ENCODE measurements at regions not wholly inside any gene's neighbourhood (a gene's known extent, or its start where the extent isn't known, plus 50 kb on each side); places are given as distances from the start of the nearest gene placed in this dataset.

DNA sequence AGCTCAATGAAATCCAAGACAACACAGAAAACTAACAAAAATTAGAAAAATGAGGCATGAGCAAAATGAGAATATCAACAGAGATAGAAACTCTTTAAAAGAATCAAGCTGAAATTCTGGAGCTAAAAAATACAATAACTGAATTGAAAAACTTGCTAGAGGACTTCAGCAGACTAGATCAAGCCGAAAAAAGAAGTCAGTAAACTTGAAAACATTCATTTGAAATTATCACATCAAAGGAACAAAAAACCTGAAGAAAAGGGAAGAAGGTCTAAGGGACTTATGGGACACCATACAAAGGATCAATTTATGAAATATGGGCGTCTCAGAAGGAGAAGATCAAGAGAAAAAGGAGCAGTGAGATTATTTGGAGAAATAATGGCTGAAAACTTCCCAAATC is 131.3 kb downstream of the PTCHD1 start:
- Mint-ChIP-seq H3K4me3 (no peak overlapping the region), H3K27me3 (ENCODE audit: low read depth in 3 of 3) (no peaks in the 10 kb centered on the region), H3K27ac (no peak overlapping the region), H3K9me3 (peaks cover 2 to 22% (median 7%) of the 10 kb centered on the region in 7 donors), H3K4me1 (no peaks in the 10 kb centered on the region), H3K36me3 (no peaks in the 10 kb centered on the region)
- DNase-seq = no peak
- Histone ChIP-seq H3K4me3 (replicated peaks in 1 of 3; ENCODE audit: low read depth in 2 of 3, low read length in 3 of 3) (no peak overlapping the region), H2AFZ (ENCODE audit: insufficient read depth, low read depth, low read length, poor library complexity, severe bottlenecking) (no peak overlapping the region), H3K27me3 (ENCODE audit: control insufficient read depth in 2 of 2, insufficient read depth in 2 of 2, low read length in 2 of 2) (no peaks in the 10 kb centered on the region), H3K79me2 (ENCODE audit: insufficient read depth, low read length) (no peaks in the 10 kb centered on the region), H3K9ac (ENCODE audit: insufficient read depth, low read length, poor library complexity, severe bottlenecking) (no peak overlapping the region), H3K4me2 (replicated peaks; ENCODE audit: extremely low read depth, low read length, poor library complexity, severe bottlenecking) (no peak overlapping the region), H3K9me3 (replicated peaks in 1 of 2; ENCODE audit: control insufficient read depth in 1 of 2, insufficient read depth in 1 of 2, low read length in 2 of 2) (peaks cover 0 to 26% of the 10 kb centered on the region in 2 donors), H3K36me3 (replicated peaks in 1 of 2; ENCODE audit: control insufficient read depth in 1 of 2, insufficient read depth in 2 of 2, low read length in 2 of 2) (no peaks in the 10 kb centered on the region), H3K27ac (ENCODE audit: low read depth in 1 of 2, low read length in 2 of 2) (no peak overlapping the region), H4K20me1 (ENCODE audit: insufficient read depth, low read length) (no peaks in the 10 kb centered on the region), H3K4me1 (ENCODE audit: control insufficient read depth in 1 of 2, insufficient read depth in 2 of 2, low read length in 2 of 2) (no peaks in the 10 kb centered on the region)
- intact Hi-C loops (cut with micrococcal nuclease) = no loop called here
- TF ChIP-seq CTCF (IDR thresholded peaks at IDR 0.05) = no peak
- WGBS (ENCODE audit: insufficient coverage) = no CpG with 5 or more reads among the region's 2 CpGs

DNA sequence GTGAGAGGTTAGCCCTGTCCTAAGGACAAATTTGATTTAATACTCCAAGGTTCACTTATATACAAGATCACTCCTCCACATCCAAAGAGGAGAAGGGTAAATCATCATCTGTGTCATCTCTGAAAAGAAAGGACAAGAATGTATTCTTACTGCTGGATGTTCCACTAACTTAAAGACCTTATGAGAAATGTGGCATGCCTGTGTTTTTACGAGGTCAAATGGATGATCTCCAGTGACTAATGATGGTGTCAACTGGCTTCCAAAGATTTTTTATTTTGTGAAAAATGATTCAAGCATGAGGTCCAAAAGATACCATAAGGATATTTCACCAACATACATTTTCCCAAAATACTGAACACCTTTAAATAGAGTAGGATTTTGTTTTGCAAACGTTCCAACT is 143.4 kb downstream of the PTCHD1 start:
- H3K4me3 Mint-ChIP-seq = no peak overlapping the region
- peaks cover 0 to 2% (median 0%) of the 10 kb centered on the region in 3 donors for H3K27me3 Mint-ChIP-seq (ENCODE audit: low read depth in 3 of 3)
- H3K36me3 Mint-ChIP-seq = no peaks in the 10 kb centered on the region
- Histone ChIP-seq H3K79me2 (ENCODE audit: insufficient read depth, low read length) (no peaks in the 10 kb centered on the region), H4K20me1 (ENCODE audit: insufficient read depth, low read length) (no peaks in the 10 kb centered on the region), H2AFZ (ENCODE audit: insufficient read depth, low read depth, low read length, poor library complexity, severe bottlenecking) (no peak overlapping the region), H3K4me2 (replicated peaks; ENCODE audit: extremely low read depth, low read length, poor library complexity, severe bottlenecking) (no peak overlapping the region), H3K9me3 (replicated peaks in 1 of 2; ENCODE audit: control insufficient read depth in 1 of 2, insufficient read depth in 1 of 2, low read length in 2 of 2) (peaks cover 7 to 11% of the 10 kb centered on the region in 2 donors), H3K36me3 (replicated peaks in 1 of 2; ENCODE audit: control insufficient read depth in 1 of 2, insufficient read depth in 2 of 2, low read length in 2 of 2) (no peaks in the 10 kb centered on the region), H3K27me3 (ENCODE audit: control insufficient read depth in 2 of 2, insufficient read depth in 2 of 2, low read length in 2 of 2) (no peaks in the 10 kb centered on the region), H3K27ac (ENCODE audit: low read depth in 1 of 2, low read length in 2 of 2) (no peak overlapping the region), H3K9ac (ENCODE audit: insufficient read depth, low read length, poor library complexity, severe bottlenecking) (no peak overlapping the region), H3K4me1 (ENCODE audit: control insufficient read depth in 1 of 2, insufficient read depth in 2 of 2, low read length in 2 of 2) (no peaks in the 10 kb centered on the region), H3K4me3 (replicated peaks in 1 of 3; ENCODE audit: low read depth in 2 of 3, low read length in 3 of 3) (no peak overlapping the region)
- intact Hi-C loops (cut with micrococcal nuclease) = no loop called here
- DNase-seq = no peak
- no peak overlapping the region for H3K27ac Mint-ChIP-seq
- no peaks in the 10 kb centered on the region for H3K4me1 Mint-ChIP-seq
- TF ChIP-seq CTCF (IDR thresholded peaks at IDR 0.05) = no peak
- H3K9me3 Mint-ChIP-seq = peaks cover 0 to 24% (median 8%) of the 10 kb centered on the region in 7 donors
- no CpG with 5 or more reads among the region's 2 CpGs for WGBS (ENCODE audit: insufficient coverage)
